AG09319 (cell line): ENCODE measurements at regions not wholly inside any gene's neighbourhood (a gene's known extent, or its start where the extent isn't known, plus 50 kb on each side); places are given as distances from the start of the nearest gene placed in this dataset.

ENCODE experiments used
- DNase-seq: peaks from one replicate; pipeline ENCODE4 v3.0.0-alpha.2; 2010; ENCODE audit warnings: low read depth; ENCODE audit errors: extremely low read depth
- TF ChIP-seq, protein P1 (sequence below): IDR thresholded peaks from 2 replicates; pipeline ENCODE4 v1.5.1; 2011; ENCODE audit warnings: low read depth, mild to moderate bottlenecking, inconsistent platforms, low read length, moderate library complexity

GRCh38 chr10:121069061-121069850, 218.1 kb downstream of the WDR11 start:
- TF ChIP-seq, protein P1, sequence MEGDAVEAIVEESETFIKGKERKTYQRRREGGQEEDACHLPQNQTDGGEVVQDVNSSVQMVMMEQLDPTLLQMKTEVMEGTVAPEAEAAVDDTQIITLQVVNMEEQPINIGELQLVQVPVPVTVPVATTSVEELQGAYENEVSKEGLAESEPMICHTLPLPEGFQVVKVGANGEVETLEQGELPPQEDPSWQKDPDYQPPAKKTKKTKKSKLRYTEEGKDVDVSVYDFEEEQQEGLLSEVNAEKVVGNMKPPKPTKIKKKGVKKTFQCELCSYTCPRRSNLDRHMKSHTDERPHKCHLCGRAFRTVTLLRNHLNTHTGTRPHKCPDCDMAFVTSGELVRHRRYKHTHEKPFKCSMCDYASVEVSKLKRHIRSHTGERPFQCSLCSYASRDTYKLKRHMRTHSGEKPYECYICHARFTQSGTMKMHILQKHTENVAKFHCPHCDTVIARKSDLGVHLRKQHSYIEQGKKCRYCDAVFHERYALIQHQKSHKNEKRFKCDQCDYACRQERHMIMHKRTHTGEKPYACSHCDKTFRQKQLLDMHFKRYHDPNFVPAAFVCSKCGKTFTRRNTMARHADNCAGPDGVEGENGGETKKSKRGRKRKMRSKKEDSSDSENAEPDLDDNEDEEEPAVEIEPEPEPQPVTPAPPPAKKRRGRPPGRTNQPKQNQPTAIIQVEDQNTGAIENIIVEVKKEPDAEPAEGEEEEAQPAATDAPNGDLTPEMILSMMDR: no peak
- DNase-seq: no peak

GRCh38 chr10:121070275-121071070, 219.3 kb downstream of the WDR11 start:
- TF ChIP-seq, protein P1: no peak
- DNase-seq: no peak

DNA sequence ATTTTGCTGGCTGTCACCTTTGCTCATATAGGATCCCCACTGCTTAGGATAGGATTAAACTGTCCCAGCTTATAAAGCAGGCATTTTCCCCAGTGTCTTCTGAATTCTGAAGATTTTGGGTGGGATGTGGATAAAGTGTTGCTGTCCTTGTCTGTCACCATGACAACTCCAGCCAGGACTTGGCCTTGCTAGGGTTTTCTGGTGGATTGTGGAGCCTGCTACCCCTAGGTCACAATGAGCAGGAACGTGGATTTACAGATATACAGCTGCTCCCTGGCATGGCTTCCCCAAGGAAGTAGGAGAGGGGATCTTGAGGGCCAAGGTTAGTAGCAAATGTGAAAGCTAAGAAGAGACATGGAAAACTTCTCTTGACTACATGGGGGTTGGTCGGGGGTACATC, 220.7 kb downstream of the WDR11 start:
- TF ChIP-seq, protein P1: no peak

GRCh38 chr10:121073728-121074127, 222.6 kb downstream of the WDR11 start:
- TF ChIP-seq, protein P1: no peak
- DNase-seq: no peak

More for the DNA sequence above, 220.7 kb downstream of the WDR11 start:
- DNase-seq: no peak

DNA sequence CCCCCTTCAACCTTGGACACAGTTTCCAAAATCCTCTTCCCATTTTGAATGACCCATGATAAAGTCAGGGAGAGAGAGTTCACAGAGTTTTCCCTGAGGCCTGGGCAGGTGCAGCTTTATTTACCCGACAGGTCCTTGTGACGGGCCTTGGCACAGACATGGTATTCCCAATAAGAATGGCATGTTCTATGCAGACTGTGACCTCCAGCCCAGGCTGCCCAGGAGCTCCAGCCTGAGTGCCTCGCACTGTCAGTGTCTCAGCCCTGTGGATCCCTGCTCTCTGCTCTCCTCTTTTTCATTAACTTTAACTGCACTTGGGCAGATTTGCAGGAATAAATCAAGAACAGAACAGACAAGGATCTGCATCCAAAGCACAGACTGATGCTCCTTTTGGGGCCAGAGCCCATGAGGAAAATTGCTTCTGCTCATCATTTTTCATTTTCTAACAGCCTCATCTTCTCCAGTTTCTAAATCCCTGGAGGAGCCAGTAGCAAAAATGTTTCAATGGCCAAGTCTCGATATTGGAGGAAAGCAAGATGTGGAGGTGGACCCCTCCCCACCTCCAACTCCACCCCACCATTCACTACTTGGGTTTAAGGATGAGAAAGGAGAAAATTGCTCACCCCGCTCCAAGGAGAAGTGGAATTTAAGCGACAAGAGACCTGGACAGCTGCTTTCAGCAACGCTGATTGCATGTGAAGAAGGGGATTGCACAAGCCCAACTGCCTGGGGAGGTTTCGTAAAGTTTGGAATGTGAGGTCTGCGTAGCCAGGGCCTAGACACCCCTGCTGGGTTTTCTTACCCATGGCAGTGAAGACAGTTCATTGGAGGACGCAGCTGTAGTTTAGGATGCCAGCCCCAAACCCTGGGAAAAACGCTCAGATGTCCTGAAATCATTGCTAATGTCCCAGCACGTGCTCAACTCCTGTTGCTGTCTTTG, 225.9 kb downstream of the WDR11 start:
- TF ChIP-seq, protein P1: no peak
- peak; percentile 27 for DNase-seq

- TF ChIP-seq, protein P1: no peak
- DNase-seq: no peak
Observed at GRCh38 chr10:121078036-121078435, 226.9 kb downstream of the WDR11 start.
